H9 (cell line): ENCODE measurements at regions not wholly inside any gene's neighbourhood (a gene's known extent, or its start where the extent isn't known, plus 50 kb on each side); places are given as distances from the start of the nearest gene placed in this dataset.

Experiments used
- DNase-seq: peaks from one replicate; pipeline ENCODE4 v3.0.0-alpha.2; 2017
- H2AFZ ChIP-seq: one replicate; pipeline ENCODE4 v1.6.1; 2013; ENCODE audit warnings: mild to moderate bottlenecking, low read length, control low read depth, moderate library complexity
- H2AK5ac ChIP-seq: 2 replicates; pipeline ENCODE4 v1.6.1; 2013; ENCODE audit warnings: low read length, control low read depth, mixed read lengths; ENCODE audit not compliant: insufficient read length
- H2BK120ac ChIP-seq: one replicate; pipeline ENCODE4 v1.6.1; 2013; ENCODE audit warnings: low read depth, mild to moderate bottlenecking, low read length, control low read depth, inconsistent platforms; ENCODE audit not compliant: poor library complexity, severe bottlenecking
- H2BK12ac ChIP-seq: 2 replicates; pipeline ENCODE4 v1.6.1; 2013; ENCODE audit warnings: low read length, control low read depth, mixed read lengths, low read depth; ENCODE audit not compliant: insufficient read length
- H2BK15ac ChIP-seq: 2 replicates; pipeline ENCODE4 v1.6.1; 2013; ENCODE audit warnings: low read depth, low read length, control low read depth
- H2BK20ac ChIP-seq: one replicate; pipeline ENCODE4 v1.6.1; 2013; ENCODE audit warnings: low read depth, mild to moderate bottlenecking, low read length, control low read depth, inconsistent platforms; ENCODE audit not compliant: poor library complexity, severe bottlenecking
- H2BK5ac ChIP-seq: 2 replicates; pipeline ENCODE4 v1.6.1; 2013; ENCODE audit warnings: low read length, control low read depth, mixed read lengths; ENCODE audit not compliant: insufficient read length
- H3K14ac ChIP-seq: 2 replicates; pipeline ENCODE4 v1.6.1; 2013; ENCODE audit warnings: low read length, control low read depth; ENCODE audit not compliant: insufficient read depth
- H3K18ac ChIP-seq: 2 replicates; pipeline ENCODE4 v1.6.1; 2013; ENCODE audit warnings: low read depth, mild to moderate bottlenecking, mixed read lengths, low read length, control low read depth; ENCODE audit not compliant: insufficient read length
- H3K23ac ChIP-seq: 2 replicates; pipeline ENCODE4 v1.6.1; 2013; ENCODE audit warnings: low read length, control low read depth, mixed read lengths, low read depth; ENCODE audit not compliant: insufficient read length
- H3K23me2 ChIP-seq: 2 replicates; pipeline ENCODE4 v1.6.1; 2013; ENCODE audit warnings: low read depth, mild to moderate bottlenecking, mixed read lengths, low read length, control low read depth; ENCODE audit not compliant: insufficient read length, poor library complexity, severe bottlenecking
- H3K27ac ChIP-seq: 2 replicates; pipeline ENCODE4 v1.5.1; 2013; ENCODE audit warnings: low read length, control low read depth, mixed read lengths, low read depth; ENCODE audit not compliant: insufficient read length
- H3K27me3 ChIP-seq: 2 replicates; pipeline ENCODE4 v1.6.1; 2013; ENCODE audit warnings: low read length, control low read depth, inconsistent platforms; ENCODE audit not compliant: insufficient read depth
- H3K4ac ChIP-seq: 2 replicates; pipeline ENCODE4 v1.6.1; 2013; ENCODE audit warnings: low read depth, mild to moderate bottlenecking, control low read depth, inconsistent platforms, low read length, moderate library complexity
- H3K4me1 ChIP-seq: 2 replicates; pipeline ENCODE4 v1.6.1; 2013; ENCODE audit warnings: low read length, control low read depth, inconsistent platforms; ENCODE audit not compliant: insufficient read depth
- H3K4me2 ChIP-seq: 2 replicates; pipeline ENCODE4 v1.6.1; 2013; ENCODE audit warnings: low read length, control low read depth, mixed read lengths; ENCODE audit not compliant: insufficient read length, insufficient read depth
- H3K56ac ChIP-seq: 2 replicates; pipeline ENCODE4 v1.6.1; 2013; ENCODE audit warnings: low read depth, mild to moderate bottlenecking, mixed read lengths, low read length, control low read depth; ENCODE audit not compliant: insufficient read length
- H3K79me1 ChIP-seq: 2 replicates; pipeline ENCODE4 v1.6.1; 2013; ENCODE audit warnings: low read depth, mild to moderate bottlenecking, moderate library complexity, low read length, control low read depth, inconsistent platforms; ENCODE audit not compliant: insufficient read depth, poor library complexity, severe bottlenecking
- H3K79me2 ChIP-seq: 2 replicates; pipeline ENCODE4 v1.6.1; 2013; ENCODE audit warnings: low read length, control low read depth, inconsistent platforms; ENCODE audit not compliant: insufficient read depth
- H3K9ac ChIP-seq: 2 replicates; pipeline ENCODE4 v1.6.1; 2013; ENCODE audit warnings: low read length, control low read depth, mixed read lengths; ENCODE audit not compliant: insufficient read length; ENCODE audit errors: extremely low read depth
- H3K9me3 ChIP-seq: one replicate; pipeline ENCODE4 v1.6.1; 2013; ENCODE audit warnings: low read depth, low read length, inconsistent platforms; ENCODE audit not compliant: control insufficient read depth
- H3T11ph ChIP-seq: one replicate; pipeline ENCODE4 v1.6.1; 2013; ENCODE audit warnings: mild to moderate bottlenecking, low read length, control low read depth, inconsistent platforms
- H4K20me1 ChIP-seq: one replicate; pipeline ENCODE4 v1.6.1; 2013; ENCODE audit not compliant: control insufficient read depth, insufficient read length, insufficient read depth
- H4K5ac ChIP-seq: 2 replicates; pipeline ENCODE4 v1.6.1; 2013; ENCODE audit warnings: low read depth, mild to moderate bottlenecking, mixed read lengths, low read length, control low read depth; ENCODE audit not compliant: insufficient read length
- H4K8ac ChIP-seq: replicated peaks from 2 replicates; pipeline ENCODE4 v1.6.1; 2013; ENCODE audit warnings: low read length, control low read depth, mixed read lengths, low read depth; ENCODE audit not compliant: insufficient read length
- H4K91ac ChIP-seq: 2 replicates; pipeline ENCODE4 v1.6.1; 2013; ENCODE audit warnings: low read depth, mild to moderate bottlenecking, moderate library complexity, mixed read lengths, low read length, control low read depth; ENCODE audit not compliant: insufficient read length
- H3K27ac Mint-ChIP-seq, 3 experiments: 2 replicates in 2 of 3; 3 replicates in 1 of 3; pipeline ENCODE4 v1.8.0; 2020 to 2021; ENCODE audit warnings: mixed read lengths in 3 of 3, mild to moderate bottlenecking in 1 of 3, moderate library complexity in 1 of 3
- H3K27me3 Mint-ChIP-seq: 2 replicates; pipeline ENCODE4 v1.8.0; 2021; ENCODE audit warnings: low read depth, mild to moderate bottlenecking, moderate library complexity, mixed read lengths
- H3K36me3 Mint-ChIP-seq, 3 experiments: 2 replicates in 2 of 3; 3 replicates in 1 of 3; pipeline ENCODE4 v1.8.0; 2020 to 2021; ENCODE audit warnings: low read depth in 3 of 3, mixed read lengths in 3 of 3; ENCODE audit not compliant: insufficient read depth in 1 of 3
- H3K4me1 Mint-ChIP-seq, 2 experiments: 2 replicates each; pipeline ENCODE4 v1.8.0; 2020; ENCODE audit warnings: mixed read lengths in 2 of 2
- H3K4me3 Mint-ChIP-seq, 2 experiments: 2 replicates in 1 of 2; 3 replicates in 1 of 2; pipeline ENCODE4 v1.8.0; 2020 to 2021; ENCODE audit warnings: mild to moderate bottlenecking in 2 of 2, mixed read lengths in 2 of 2, moderate library complexity in 1 of 2
- H3K9me3 Mint-ChIP-seq, 2 experiments: 2 replicates in 1 of 2; 3 replicates in 1 of 2; pipeline ENCODE4 v1.8.0; 2020; ENCODE audit warnings: mild to moderate bottlenecking in 2 of 2, mixed read lengths in 2 of 2, moderate library complexity in 1 of 2
- whole genome bisulfite sequencing: extraction: QIAGEN DNeasy Blood & Tissue Kit; methylation state at CpG from one replicate; pipeline ENCODE4 v1.1.7; 2013; ENCODE audit warnings: missing lambda C conversion rate, low lambda C conversion rate, mixed read lengths; ENCODE audit not compliant: insufficient read length; ENCODE audit errors: extremely low coverage; 5-methylcytosine and 5-hydroxymethylcytosine counted together
- TF ChIP-seq, protein P1 (sequence below): fragments of 200-600 bp; sonication (generic); conservative IDR thresholded peaks from 3 replicates; pipeline ENCODE4 v1.8.0; 2021; ENCODE audit warnings: antibody characterized with exemption, mild to moderate bottlenecking

DNA sequence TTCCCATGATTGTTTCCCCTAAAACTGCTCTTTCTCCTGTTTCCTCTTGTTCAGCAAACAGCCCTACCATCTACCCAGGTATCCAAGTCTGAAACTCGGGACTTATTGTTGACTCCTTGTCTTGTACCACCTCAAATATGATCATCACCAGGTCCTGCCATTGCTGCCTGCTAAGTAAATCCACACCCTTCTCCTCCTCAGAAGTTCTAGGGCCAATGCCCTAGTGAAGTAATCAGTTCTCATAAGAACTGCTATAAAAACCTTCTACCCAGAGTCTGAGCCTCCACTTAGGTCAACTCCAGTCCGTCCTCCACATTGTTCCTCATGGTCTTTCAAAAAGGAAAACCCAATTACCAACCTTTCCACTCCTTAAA lies 77.0 kb upstream of the IL12A start:
- no CpG with 5 or more reads among the region's 2 CpGs for WGBS
- no peaks in the 10 kb centered on the region for H3K36me3 Mint-ChIP-seq
- no peak overlapping the region for H3K4me2 ChIP-seq

More for the DNA sequence above, 77.0 kb upstream of the IL12A start:
- Histone ChIP-seq H3K79me2 (no peaks in the 10 kb centered on the region), H3K9me3 (no peaks in the 10 kb centered on the region), H3K9ac (no peak overlapping the region), H3T11ph (no peak overlapping the region), H3K4ac (no peak overlapping the region), H3K79me1 (no peaks in the 10 kb centered on the region), H3K4me1 (no peaks in the 10 kb centered on the region), H3K23me2 (no peaks in the 10 kb centered on the region), H3K23ac (no peak overlapping the region), H2BK5ac (no peak overlapping the region), H4K8ac (no peak overlapping the region), H2BK120ac (no peak overlapping the region), H2BK12ac (no peak overlapping the region), H3K27me3 (no peaks in the 10 kb centered on the region), H4K5ac (no peak overlapping the region), H4K91ac (no peak overlapping the region), H3K27ac (no peak overlapping the region), H3K18ac (no peak overlapping the region), H2BK15ac (no peak overlapping the region), H2AK5ac (no peak overlapping the region), H2AFZ (no peak overlapping the region), H2BK20ac (no peak overlapping the region), H3K56ac (no peak overlapping the region), H4K20me1 (no peaks in the 10 kb centered on the region), H3K14ac (no peak overlapping the region)
- Mint-ChIP-seq H3K4me3 (no peak overlapping the region), H3K4me1 (no peaks in the 10 kb centered on the region), H3K27ac (no peak overlapping the region), H3K9me3 (no peaks in the 10 kb centered on the region), H3K27me3 (no peaks in the 10 kb centered on the region)
- no peak for DNase-seq
- TF ChIP-seq, protein P1, sequence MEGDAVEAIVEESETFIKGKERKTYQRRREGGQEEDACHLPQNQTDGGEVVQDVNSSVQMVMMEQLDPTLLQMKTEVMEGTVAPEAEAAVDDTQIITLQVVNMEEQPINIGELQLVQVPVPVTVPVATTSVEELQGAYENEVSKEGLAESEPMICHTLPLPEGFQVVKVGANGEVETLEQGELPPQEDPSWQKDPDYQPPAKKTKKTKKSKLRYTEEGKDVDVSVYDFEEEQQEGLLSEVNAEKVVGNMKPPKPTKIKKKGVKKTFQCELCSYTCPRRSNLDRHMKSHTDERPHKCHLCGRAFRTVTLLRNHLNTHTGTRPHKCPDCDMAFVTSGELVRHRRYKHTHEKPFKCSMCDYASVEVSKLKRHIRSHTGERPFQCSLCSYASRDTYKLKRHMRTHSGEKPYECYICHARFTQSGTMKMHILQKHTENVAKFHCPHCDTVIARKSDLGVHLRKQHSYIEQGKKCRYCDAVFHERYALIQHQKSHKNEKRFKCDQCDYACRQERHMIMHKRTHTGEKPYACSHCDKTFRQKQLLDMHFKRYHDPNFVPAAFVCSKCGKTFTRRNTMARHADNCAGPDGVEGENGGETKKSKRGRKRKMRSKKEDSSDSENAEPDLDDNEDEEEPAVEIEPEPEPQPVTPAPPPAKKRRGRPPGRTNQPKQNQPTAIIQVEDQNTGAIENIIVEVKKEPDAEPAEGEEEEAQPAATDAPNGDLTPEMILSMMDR = no peak
